ENCODE measurements at regions not wholly inside any gene's neighbourhood (a gene's known extent, or its start where the extent isn't known, plus 50 kb on each side); places are given as distances from the start of the nearest gene placed in this dataset.
A peak's percentile ranks its signal among the peaks of the same experiment; 100 is the strongest.

GRCh38 chr3:38987456-38987855 is 64.3 kb downstream of the SCN11A start:
- H3K36me3 ChIP-seq (ENCODE audit: insufficient read depth, low read length), result no peaks in the 10 kb centered on the region
- no peak for TF ChIP-seq CTCF (IDR thresholded peaks at IDR 0.05; ENCODE audit: extremely low read depth, low read depth, low read length)
- no peak overlapping the region for H3K4me3 ChIP-seq (ENCODE audit: insufficient read depth, low read length)
- H3K4me1 ChIP-seq (ENCODE audit: insufficient read depth, low read length), result peaks cover 37% of the 10 kb centered on the region
- DNase-seq (ENCODE audit: insufficient read length, low spot score, missing footprints), result no peak
- H4K20me1 ChIP-seq (ENCODE audit: insufficient read depth, low read length), result no peaks in the 10 kb centered on the region
- no peaks in the 10 kb centered on the region for H3K9me3 ChIP-seq (ENCODE audit: low read depth, low read length)
- peak overlapping the region; percentile 92 for H3K27ac ChIP-seq (ENCODE audit: low read depth, low read length)
- H3K4me2 ChIP-seq (ENCODE audit: insufficient read depth, low read length), result no peak overlapping the region
- no peaks in the 10 kb centered on the region for H3K27me3 ChIP-seq (ENCODE audit: insufficient read depth, low read length)
- no peaks in the 10 kb centered on the region for H3K79me2 ChIP-seq (ENCODE audit: insufficient read depth, low read length)
- peak overlapping the region; percentile 48 for H2AFZ ChIP-seq (ENCODE audit: low read length)

GRCh38 chr3:38986901-38987300 is 64.8 kb downstream of the SCN11A start:
- Histone ChIP-seq H4K20me1 (ENCODE audit: insufficient read depth, low read length) (no peaks in the 10 kb centered on the region), H3K79me2 (ENCODE audit: insufficient read depth, low read length) (no peaks in the 10 kb centered on the region), H3K4me1 (ENCODE audit: insufficient read depth, low read length) (peaks cover 36% of the 10 kb centered on the region), H3K27ac (ENCODE audit: low read depth, low read length) (peak overlapping the region; percentile 92), H3K36me3 (ENCODE audit: insufficient read depth, low read length) (no peaks in the 10 kb centered on the region), H3K4me3 (ENCODE audit: insufficient read depth, low read length) (no peak overlapping the region), H3K4me2 (ENCODE audit: insufficient read depth, low read length) (peak overlapping the region; percentile 50), H3K27me3 (ENCODE audit: insufficient read depth, low read length) (no peaks in the 10 kb centered on the region), H3K9me3 (ENCODE audit: low read depth, low read length) (no peaks in the 10 kb centered on the region), H2AFZ (ENCODE audit: low read length) (no peak overlapping the region)
- no peak for DNase-seq (ENCODE audit: insufficient read length, low spot score, missing footprints)
- no peak for TF ChIP-seq CTCF (IDR thresholded peaks at IDR 0.05; ENCODE audit: extremely low read depth, low read depth, low read length)

- peak; percentile 41 for DNase-seq (ENCODE audit: insufficient read length, low spot score, missing footprints)
- Histone ChIP-seq H3K4me1 (ENCODE audit: insufficient read depth, low read length) (peaks cover 36% of the 10 kb centered on the region), H3K79me2 (ENCODE audit: insufficient read depth, low read length) (no peaks in the 10 kb centered on the region), H3K4me3 (ENCODE audit: insufficient read depth, low read length) (peak overlapping the region; percentile 29), H3K27ac (ENCODE audit: low read depth, low read length) (peak overlapping the region; percentile 92), H4K20me1 (ENCODE audit: insufficient read depth, low read length) (no peaks in the 10 kb centered on the region), H3K27me3 (ENCODE audit: insufficient read depth, low read length) (no peaks in the 10 kb centered on the region), H3K4me2 (ENCODE audit: insufficient read depth, low read length) (peak overlapping the region; percentile 50), H3K36me3 (ENCODE audit: insufficient read depth, low read length) (no peaks in the 10 kb centered on the region), H2AFZ (ENCODE audit: low read length) (peak overlapping the region; percentile 44), H3K9me3 (ENCODE audit: low read depth, low read length) (no peaks in the 10 kb centered on the region)
- TF ChIP-seq CTCF (IDR thresholded peaks at IDR 0.05; ENCODE audit: extremely low read depth, low read depth, low read length), result no peak
These were observed 65.8 kb downstream of the SCN11A start for GRCh38 chr3:38985981-38986380.

- Histone ChIP-seq H3K79me2 (ENCODE audit: insufficient read depth, low read length) (no peaks in the 10 kb centered on the region), H3K9me3 (ENCODE audit: low read depth, low read length) (no peaks in the 10 kb centered on the region), H3K4me1 (ENCODE audit: insufficient read depth, low read length) (peaks cover 34% of the 10 kb centered on the region), H2AFZ (ENCODE audit: low read length) (peak overlapping the region; percentile 44), H3K27ac (ENCODE audit: low read depth, low read length) (peak overlapping the region; percentile 92), H3K4me3 (ENCODE audit: insufficient read depth, low read length) (peak overlapping the region; percentile 29), H3K27me3 (ENCODE audit: insufficient read depth, low read length) (no peaks in the 10 kb centered on the region), H3K4me2 (ENCODE audit: insufficient read depth, low read length) (peak overlapping the region; percentile 50), H4K20me1 (ENCODE audit: insufficient read depth, low read length) (no peaks in the 10 kb centered on the region), H3K36me3 (ENCODE audit: insufficient read depth, low read length) (no peaks in the 10 kb centered on the region)
- peak; percentile 56 for DNase-seq (ENCODE audit: insufficient read length, low spot score, missing footprints)
- no peak for TF ChIP-seq CTCF (IDR thresholded peaks at IDR 0.05; ENCODE audit: extremely low read depth, low read depth, low read length)
These were observed 66.2 kb downstream of the SCN11A start for GRCh38 chr3:38985581-38985980.

Measured in osteoblast (primary cell).